DND-41 (cell line): ENCODE measurements at regions not wholly inside any gene's neighbourhood (a gene's known extent, or its start where the extent isn't known, plus 50 kb on each side); places are given as distances from the start of the nearest gene placed in this dataset.

Experiments
- CTCF ChIP-seq: IDR thresholded peaks from 2 replicates; pipeline ENCODE4 v1.5.1; 2012; ENCODE audit warnings: borderline replicate concordance, low read length, moderate library complexity, mild to moderate bottlenecking; ENCODE audit not compliant: poor library complexity, severe bottlenecking; ENCODE audit errors: extremely low read depth
- EZH2 ChIP-seq: IDR thresholded peaks from 3 replicates; pipeline ENCODE4 v1.6.1; 2012; ENCODE audit warnings: borderline replicate concordance, low read depth, mild to moderate bottlenecking, moderate library complexity, low read length, inconsistent platforms; ENCODE audit not compliant: severe bottlenecking

DNA sequence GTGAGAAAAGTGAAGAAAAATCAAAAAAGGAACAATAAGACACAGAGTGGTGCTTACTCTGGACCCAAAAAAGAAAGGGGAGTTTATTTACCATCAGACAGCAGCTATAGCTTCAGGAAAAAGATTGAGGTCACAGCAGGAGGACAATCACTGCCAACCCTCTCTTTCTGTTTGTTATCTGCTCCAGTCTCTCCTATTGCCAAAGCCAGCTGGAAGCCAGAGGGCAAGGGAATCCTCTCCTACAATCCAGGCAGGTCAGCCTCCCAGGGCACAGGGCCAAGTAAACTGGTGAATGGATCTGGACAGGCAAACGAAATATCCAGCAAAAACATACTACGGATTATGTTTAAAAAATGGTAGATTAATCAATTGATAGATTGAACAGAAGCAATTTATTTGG, 306.9 kb upstream of the SLIT2 start:
- TF ChIP-seq CTCF = no peak
- no peak for TF ChIP-seq EZH2
